HG03103 (cell line): ENCODE measurements at regions not wholly inside any gene's neighbourhood (a gene's known extent, or its start where the extent isn't known, plus 50 kb on each side); places are given as distances from the start of the nearest gene placed in this dataset.

Experiments used
- ATAC-seq: cut with Tn5 transposase; IDR thresholded peaks from one replicate; pipeline ENCODE4 v1.9.1; 2021; ENCODE audit warnings: low read depth; ENCODE audit not compliant: unreplicated experiment

- ATAC-seq, result no peak
Measured at GRCh38 chr15:100806157-100806556, 73.5 kb upstream of the ALDH1A3 start.

DNA sequence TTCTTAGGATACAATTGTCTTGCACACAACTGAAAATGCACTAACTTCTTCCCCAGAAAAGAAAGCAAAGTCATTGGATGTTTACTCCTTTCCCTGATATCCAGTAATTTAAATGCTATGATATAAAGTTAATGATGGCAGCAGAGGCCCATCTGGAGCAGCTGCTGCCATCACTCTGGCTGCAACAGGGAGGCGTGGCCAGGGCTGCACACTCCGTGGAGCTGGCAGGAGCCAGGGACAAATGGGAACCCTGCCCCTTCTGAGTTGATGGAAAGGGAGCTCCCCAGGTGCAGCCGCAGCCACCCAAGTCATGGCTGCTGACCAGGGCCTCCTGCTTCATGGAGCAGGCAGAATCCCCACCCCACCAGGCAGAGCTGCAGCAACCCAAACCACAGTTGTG, 72.6 kb upstream of the ALDH1A3 start:
- no peak for ATAC-seq

GRCh38 chr15:100808691-100809090, 70.9 kb upstream of the ALDH1A3 start:
- ATAC-seq, result no peak

GRCh38 chr15:100809151-100809550, 70.5 kb upstream of the ALDH1A3 start:
- no peak for ATAC-seq

DNA sequence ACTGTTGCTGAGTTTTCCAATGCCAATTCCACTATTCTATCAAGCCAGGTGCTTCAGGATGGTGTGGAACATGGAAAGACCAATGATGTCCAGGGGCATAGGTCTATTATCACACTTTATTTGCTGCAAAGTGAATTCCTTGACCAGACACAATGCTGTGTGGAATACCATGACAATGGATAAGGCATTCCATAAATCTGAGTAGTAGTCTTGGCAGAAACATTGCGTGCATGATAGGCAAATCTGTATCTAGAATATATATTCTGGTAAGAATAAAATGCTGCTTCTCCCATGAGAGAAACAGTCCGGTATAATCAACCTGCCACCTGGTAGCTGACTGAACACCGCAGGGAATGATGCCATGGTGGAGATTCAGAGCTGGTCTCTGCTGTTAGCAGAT, 70.0 kb upstream of the ALDH1A3 start:
- ATAC-seq, result no peak

DNA sequence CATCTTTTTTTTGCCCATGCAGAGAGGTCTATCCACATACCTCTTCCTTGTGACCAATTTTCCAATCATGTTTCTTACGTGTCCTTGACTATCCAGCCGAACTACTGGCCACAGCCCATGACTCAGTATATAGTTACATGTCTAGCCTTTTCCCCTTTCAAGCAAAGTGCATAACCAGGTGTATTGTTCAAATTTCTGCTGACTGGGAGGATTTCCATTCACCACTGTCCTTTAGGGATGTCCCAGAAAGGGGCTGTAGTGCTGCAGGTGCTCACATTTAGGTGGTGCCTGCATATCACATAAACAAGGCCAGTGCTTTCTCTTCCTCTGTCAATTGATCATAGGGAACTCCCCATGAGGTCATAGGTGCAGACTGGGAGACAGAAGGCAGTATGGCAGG, 69.4 kb upstream of the ALDH1A3 start:
- ATAC-seq, result no peak

GRCh38 chr15:100810831-100811230, 68.8 kb upstream of the ALDH1A3 start:
- ATAC-seq, result no peak

DNA sequence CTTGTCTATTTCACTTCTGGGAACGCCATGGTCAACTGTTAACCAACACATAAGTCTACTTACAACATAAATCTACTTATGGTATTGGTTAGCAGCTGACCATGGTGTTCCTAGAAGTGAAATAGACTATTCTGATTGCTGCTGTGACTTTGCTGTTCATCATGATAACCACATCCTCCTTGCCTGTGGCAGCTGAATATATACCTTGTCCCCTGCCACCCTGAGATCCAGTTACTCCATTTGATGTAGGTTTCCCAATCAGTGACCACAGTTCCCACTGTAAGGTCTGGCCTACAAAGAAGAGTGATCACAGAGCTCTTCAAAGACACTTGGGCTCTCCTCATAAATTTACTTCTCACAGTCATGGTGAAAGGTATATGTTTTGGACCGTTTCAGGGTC, 66.8 kb upstream of the ALDH1A3 start:
- no peak for ATAC-seq

- no peak for ATAC-seq
Measured at GRCh38 chr15:100818927-100819326, 60.7 kb upstream of the ALDH1A3 start.

- no peak for ATAC-seq
Measured at GRCh38 chr15:100820528-100820927, 59.1 kb upstream of the ALDH1A3 start.

DNA sequence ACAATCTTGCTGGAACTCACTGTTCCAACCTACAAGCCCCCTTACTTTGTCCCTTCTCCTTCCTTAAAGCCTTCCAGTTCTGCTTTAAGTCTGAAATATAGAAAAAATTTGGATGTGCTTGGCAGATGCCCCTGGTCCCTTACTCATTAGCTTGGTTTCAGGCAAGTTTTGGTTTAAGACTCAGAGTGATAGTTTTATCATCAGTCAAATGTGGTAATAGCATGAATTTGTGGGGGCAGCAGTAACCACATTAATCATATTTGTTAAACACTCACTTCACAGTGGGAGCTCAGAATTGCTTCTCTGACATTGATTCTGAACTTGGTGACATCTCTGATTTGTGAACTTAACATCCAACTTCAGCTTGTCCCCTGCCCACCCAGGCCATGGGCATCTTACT, 58.3 kb upstream of the ALDH1A3 start:
- ATAC-seq, result no peak

DNA sequence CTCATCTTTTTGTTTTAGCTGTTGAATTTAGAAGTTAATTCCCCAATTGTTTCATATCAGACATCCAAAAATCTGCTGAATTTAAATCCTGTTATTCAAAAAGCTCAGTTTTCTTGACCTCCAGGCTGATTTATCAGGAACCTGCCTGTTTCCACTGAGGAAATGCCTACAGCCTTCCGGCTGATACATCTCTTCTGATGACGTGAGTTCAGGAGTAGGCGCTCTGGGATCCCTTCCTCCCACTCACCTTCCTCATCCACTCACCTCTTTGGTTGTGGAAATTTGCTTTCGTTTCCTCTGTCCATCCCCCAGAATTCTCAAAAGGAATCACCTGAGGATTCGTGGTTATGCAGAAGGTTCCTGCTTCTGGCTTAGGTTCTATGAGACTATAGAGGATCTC, 55.4 kb upstream of the ALDH1A3 start:
- no peak for ATAC-seq

DNA sequence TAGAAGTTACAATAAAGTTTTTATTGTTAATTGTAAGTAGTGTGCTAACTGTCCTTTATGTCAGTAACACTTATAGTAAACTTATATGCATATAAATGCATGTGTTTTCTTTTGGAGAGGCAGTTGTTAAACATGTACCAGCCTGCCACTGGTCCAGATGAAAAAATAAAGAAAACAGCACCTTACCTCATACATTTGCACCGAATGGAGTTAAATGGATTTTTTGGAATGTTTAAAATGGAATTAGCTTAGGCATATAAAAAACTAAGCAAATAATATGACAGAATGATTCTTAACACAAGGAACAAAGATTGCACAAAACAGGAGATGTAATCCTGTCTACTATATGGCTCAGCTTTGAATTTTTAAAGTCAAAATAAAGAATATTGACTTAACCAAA, 50.2 kb upstream of the ALDH1A3 start:
- ATAC-seq, result no peak
